IPS-NIHi7 (cell line): ENCODE measurements at regions not wholly inside any gene's neighbourhood (a gene's known extent, or its start where the extent isn't known, plus 50 kb on each side); places are given as distances from the start of the nearest gene placed in this dataset.
A peak's percentile ranks its signal among the peaks of the same experiment; 100 is the strongest.

Experiments
- DNase-seq: peaks from one replicate; pipeline ENCODE4 v3.0.0; 2012; ENCODE audit warnings: mixed read lengths; ENCODE audit errors: extremely low spot score

DNA sequence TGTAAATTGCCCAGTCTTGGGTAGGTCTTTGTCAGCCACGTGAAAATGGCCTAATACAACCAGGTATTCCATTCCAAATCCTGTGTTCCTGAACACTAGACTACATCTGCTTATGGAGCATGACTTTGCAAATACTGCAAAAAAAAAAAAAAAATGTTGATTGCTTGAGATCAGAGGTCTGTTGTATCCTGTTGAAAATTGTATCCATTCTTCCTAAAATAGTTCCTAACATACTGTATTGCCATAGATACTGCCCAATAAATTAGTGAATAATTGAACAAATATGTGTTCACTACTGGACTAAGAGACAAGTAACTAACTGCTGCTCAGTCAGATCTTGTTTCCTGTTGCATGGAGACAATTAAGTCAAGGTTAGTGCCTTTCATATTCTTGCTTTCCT lies 164.3 kb upstream of the PABPC4L start:
- DNase-seq, result no peak

DNA sequence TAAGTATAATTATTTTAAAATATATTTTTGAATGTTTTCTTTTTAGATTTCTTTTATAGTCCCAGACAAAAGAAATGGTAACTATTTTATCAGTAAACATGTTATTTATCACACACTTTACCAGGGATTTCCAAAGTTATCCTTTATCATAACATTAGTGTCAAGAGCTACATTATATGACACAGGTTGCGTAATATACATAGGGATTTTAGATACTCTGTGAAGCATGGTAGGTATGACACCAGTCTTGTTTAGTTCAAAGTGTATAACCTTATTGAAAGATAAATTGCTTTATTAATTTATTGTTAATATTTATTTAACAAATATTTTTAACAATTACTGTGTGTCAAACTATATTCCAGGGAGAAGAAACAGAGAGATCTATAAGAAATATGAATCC lies 163.3 kb upstream of the PABPC4L start:
- no peak for DNase-seq

DNA sequence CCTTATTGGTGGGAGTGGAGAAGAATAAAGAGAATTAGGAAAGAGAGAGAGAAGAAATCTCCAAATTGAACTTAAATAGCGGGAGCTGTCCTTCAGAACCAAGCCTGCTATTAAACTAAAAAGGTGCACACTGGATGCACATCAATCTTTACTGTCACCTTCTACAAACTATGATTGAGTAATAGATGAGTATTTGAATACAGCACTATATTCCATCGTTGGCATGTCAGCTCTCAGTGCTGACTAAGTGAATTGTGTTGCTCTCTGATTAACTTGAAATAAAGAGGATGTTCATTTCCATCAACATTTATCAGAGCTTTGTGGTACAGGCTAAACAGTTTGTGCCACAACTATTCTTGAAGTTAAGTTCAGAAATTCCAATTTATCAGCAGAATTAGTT lies 143.7 kb upstream of the PABPC4L start:
- DNase-seq, result no peak

DNA sequence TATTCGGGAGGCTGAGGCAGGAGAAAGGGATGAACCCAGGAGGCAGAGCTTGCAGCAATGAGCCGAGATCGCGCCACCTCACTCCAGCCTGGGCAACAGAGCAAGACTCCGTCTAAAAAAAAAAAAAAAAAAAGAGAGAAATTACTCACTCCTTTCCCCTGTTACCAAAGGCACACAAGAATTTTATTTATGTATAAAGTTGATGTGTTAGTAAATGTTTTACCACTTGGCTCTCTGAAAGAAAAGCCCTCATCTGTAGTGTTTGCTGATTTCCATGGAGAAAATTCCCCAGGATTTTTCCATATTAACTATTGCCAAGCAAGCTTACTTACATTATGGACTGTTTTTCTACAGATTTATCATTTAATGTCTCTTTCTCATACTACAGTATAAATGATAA lies 142.1 kb upstream of the PABPC4L start:
- DNase-seq, result no peak

DNA sequence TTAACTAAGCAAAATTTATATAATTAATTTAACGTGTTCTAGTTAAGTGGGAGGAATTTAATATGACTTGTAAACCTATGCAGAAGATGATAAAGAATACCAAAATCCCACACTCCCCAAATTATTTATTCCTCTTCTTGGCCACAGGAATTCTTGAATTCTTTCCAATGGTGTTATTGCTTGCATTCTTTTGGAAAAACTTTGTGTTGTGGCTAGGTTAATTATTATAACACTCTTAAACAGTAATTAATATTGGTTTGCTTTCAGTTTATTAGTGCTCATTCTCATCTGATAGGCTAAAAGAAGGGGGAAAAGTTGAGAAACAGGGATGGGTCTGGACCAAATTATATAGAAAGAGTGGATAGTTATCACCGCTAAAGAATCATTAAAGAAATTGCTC lies 141.5 kb upstream of the PABPC4L start:
- DNase-seq, result no peak

DNA sequence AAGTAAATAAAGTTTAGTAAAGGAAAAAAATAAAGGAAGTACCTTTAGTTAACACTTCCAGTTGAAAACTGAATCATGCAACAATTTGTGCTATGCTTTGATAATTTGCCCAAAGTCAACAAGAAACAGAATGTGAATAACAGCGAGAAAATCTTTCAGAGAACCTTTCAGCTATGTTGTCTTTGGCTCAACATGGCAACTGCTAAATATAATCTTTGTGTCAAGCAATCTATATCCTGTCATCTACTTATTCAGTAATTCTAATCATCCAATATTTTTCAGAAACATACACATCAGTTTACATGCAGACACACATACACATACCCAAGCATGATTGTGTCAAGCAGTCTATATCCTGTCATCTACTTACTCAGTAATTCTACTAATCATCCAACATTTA lies 136.0 kb upstream of the PABPC4L start:
- DNase-seq, result no peak

DNA sequence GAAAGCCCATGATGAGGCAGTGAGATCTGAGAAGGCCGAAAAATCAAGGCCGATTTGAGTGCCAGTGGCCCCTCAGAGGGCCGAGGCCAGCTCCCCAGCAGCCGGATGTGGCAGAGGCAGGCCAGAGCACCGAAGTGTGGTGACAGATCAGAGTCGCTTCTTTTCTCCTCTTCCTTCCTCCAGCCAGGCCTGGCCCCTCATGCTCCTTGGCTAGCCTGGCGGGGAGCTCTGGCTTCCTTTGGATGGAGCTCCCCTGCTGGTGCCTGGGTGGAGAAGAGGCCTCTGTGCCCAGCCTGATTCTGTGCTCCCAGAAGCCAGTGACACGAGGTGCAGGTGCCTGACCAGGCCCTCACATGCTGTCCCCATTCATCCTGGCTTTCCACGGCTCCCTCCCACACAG lies 127.2 kb upstream of the PABPC4L start:
- DNase-seq, result peak; percentile 11

DNA sequence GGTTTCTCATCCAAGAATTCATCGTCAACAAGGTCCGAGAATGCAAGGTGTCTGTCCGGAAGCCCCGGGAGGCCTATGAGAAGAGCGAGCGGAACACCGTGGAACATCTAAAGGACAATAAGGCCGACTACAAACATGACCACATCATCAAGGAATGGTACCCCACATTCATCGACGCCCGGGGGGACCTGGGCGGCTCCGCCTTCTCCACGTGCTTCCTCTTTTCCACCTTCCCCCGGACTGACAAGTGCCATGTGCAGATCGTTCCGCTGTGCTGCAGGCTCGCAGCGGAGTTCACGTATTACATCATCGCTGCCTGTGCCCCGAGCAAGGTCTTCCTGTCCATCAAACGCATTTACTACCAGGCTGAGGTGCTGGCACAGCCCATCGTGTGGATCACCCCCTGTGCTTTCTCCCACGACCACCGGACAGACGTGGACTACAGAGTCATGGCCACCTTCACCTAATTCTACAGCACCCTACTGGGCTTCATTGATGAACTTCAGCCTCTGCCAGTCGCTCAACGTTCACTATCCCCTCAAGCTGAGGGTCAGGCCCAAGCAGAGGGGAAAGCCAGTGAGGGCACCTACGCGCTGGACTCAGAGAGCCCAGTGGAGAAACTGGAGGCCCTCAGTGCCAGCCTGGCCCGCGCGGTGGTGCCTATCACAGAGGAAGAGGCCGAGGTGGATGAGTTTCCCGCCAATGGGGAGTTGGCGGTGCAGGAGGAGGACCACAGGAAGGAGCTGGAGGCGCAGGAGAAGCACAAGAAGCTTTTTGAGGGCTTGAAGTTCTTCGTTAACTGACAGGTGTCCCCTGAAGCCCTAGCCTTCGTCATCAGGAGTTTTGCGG lies 125.9 kb upstream of the PABPC4L start:
- DNase-seq, result no peak

DNA sequence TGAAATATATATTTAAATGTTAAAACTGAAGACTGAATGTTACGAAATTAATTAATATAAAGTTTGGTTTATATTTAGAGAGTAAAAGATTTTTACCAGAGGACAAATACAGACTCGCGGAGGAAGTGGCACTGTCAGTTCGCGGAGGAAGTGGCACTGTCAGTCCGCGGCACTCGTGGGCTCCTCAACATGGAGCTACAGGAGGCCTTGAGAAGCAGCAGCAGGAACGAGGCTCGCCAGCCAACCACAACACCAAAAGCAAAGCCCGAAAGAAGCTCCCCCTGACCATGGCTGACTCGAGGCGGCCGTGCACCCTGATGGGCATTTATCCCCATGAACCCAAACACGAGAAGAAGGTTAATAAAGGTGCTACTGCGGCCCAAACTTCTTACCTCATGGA lies 125.3 kb upstream of the PABPC4L start:
- no peak for DNase-seq

DNA sequence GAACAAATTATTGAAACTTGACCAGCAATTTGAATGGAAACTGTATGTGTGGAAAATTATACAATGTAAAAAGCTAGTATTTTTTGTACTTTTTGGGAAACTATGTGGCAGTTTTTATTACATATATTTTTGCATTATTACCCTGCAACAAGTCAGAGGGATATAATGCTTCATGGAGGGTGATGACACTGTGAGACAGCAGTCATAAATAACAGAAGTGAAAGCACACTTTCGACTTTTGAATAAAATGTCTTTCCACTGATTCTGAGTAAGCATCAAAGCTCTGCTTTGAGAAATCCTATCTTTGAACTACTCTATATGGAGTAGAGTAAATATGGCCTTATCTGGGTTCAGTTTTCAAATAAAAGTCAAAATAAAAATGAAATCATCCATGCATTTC lies 122.6 kb upstream of the PABPC4L start:
- no peak for DNase-seq

DNA sequence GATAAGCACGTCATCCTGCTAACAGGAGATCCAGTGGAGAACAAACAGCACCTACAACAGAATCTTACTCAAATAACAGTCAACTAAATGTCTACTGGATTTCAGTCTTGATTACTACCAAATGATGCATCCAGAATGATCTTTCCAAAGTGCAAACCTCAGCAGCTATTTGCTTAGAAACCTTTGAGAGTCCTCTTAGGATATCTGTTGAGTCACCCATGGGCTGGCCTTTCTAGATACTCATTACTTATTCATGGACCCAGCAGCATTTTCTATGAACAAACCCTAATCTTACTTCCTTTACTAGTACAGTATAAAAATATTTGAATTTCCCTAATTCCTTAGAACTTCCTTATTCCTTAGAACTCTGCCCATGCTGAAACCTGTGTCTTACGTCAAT lies 118.5 kb upstream of the PABPC4L start:
- DNase-seq, result no peak

DNA sequence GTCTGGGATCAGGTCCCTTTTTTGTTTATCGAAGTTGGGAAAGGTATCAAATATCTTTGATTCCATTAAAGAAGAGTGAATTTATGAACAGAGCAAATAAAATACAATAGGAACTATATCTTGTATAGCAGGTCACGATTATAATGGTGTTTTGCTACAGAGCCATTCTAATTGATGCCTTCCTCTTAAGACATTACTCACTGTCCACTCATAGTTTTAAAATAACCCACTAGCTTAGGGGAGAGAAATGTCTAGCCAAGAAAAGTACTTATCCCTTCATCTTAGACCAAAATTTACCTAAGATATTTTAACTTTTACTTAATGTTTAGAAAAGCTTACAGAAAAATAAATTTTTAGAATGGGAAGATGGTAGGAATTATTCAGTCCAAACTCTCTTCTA lies 112.0 kb upstream of the PABPC4L start:
- DNase-seq, result no peak

DNA sequence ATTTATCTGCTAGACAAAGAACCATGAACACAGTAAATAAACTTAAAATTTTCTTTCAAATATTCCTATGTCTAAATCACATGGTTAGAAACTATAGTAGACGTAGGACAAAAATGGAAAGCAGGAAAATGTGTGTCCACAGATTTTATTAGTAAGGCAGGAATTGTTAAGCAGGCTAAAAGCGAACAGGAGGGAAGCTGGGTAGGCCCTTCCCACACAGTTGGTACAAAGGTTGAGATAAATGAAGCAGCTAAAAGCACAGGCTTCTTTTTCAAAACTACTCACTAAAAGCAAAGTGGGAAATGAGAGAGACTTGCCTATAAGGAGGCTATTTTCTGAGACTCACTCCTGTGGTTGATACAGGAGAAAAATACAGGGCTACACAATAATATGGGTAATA lies 108.1 kb upstream of the PABPC4L start:
- DNase-seq, result no peak

DNA sequence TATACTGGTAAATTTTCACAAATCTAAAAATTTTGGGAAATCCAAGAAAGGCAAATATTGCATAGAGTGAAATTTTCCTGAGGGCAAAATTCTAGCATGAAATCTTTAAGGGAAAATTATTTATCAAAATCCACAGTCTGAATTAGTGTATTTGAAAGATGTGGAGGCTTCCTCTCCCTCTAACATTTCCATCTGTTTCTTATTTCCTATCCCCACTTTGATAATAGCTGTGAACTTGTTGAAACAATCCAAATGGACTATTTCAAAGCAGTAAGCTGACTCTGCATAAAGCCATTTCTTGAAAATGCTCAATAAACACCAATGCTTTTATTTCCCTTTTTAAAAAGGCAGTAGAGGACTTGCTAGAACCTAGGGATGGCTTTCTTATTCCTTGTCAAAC lies 107.3 kb upstream of the PABPC4L start:
- DNase-seq, result no peak

DNA sequence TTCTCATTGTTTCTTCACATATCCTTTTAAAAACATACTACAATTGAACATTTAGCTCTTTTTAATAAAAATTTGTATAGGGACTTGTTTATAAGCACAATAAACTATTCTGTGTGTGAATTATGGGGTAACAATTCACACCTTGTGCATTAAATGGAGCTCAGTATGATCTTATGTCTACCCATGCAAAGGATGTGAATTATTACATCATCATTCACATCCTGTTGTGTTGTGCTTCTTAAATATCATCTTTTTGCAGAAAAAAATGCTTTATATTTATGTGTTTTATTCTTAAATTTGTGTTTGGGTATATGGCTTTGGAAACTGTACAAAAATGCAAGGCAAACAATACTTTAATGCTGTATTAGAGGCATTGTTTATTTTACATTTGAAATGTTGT lies 96.7 kb upstream of the PABPC4L start:
- DNase-seq, result no peak

DNA sequence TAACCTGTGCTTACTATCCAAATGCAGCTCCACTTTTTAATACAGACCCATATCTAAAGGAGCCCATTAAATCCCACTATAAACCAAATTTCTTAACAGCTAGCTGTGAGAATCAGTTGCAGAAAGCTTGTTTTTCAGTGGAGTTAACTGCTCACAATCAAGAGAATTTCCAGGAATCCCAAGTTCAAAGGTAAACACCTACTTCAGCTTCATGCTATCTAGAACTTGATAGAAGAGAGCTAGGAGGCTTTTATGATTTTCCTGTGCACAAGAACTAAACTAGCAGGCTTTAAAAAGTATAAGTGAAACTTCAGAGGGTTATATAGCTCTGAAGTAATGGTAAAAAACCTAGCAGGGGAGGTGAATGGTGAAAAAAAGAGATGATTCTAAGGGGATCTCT lies 96.2 kb upstream of the PABPC4L start:
- no peak for DNase-seq

DNA sequence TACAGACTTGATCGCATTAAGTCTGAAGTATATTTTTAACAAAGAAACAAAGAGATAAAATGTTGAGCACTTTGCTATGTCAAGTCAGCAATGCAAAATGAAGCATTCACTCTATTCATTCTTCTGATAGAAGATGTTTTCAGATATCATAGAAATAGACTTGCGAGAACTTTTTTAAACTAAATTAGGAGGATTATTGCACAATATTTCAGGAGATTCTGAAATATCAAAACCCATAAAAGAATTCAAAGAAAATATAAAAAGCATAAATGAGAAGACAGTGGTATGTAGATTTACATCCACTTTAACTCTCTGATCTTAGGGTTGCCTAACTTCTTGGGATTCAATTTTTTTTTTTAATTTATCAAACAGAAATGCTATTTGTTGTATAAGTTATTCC lies 81.1 kb upstream of the PABPC4L start:
- DNase-seq, result no peak

DNA sequence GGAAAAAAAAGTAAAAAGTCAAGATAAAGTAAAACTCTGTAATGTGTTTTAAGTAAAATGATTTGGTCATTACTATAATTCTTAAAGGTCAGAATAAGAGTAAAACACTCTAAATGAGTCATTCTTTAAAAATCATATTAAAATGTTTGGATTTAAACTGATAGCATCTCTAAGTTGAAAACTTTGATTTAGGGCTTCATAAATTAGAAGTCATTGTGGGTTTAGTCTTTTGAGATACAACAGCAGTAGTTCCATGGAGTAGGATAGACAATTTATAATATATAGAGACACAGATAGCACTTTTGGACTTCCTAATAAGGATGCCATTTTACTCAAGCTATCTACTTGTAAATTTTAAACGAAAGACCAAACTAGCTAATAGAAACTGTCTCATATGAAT lies 77.1 kb upstream of the PABPC4L start:
- DNase-seq, result no peak

DNA sequence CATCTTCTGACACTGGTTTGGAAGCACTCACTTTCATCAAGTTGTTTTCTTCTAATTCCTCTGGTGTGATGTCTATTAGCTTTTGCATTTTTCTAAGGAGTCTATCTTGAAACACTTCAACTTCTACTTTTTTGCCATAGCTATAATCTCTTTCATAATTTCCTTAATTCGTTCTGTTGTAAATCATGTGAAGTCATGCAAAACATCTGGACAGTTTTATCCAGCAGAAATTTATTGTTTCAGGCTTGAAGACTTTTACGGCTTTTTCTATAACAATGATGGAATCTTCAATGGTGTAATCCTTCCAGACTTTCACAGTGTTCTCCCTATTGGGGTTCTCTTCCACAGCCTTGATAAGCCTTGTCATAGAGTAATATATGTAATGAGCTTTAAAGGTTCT lies 74.9 kb upstream of the PABPC4L start:
- no peak for DNase-seq

DNA sequence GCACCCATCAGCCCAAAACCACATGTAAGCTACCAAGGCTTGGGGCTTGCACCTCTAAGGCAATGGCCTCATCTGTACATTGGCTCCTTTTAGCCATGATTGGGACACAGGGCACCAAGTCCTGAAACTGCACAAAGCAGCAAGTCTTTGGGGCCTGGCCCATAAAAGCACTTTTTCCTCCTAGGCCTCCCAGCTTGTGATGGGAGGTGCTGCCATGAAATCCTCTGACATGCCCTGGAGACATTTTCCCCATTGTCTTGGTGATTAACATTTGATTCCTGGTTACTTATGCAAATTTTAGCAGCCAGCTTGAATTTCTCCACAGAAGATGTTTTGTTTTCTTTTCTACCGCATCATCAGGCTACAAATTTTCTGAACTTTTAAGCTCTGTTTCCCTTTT lies 58.5 kb upstream of the PABPC4L start:
- no peak for DNase-seq
